IPS-18c (cell line): ENCODE measurements at regions not wholly inside any gene's neighbourhood (a gene's known extent, or its start where the extent isn't known, plus 50 kb on each side); places are given as distances from the start of the nearest gene placed in this dataset.

Source experiments
- H3K4me3 ChIP-seq: 2 replicates; pipeline ENCODE4 v1.7.0; 2013; ENCODE audit warnings: low read depth, mild to moderate bottlenecking, low read length, moderate library complexity; ENCODE audit not compliant: insufficient read depth
- H3K9me3 ChIP-seq: one replicate; pipeline ENCODE4 v1.6.1; 2013; ENCODE audit warnings: mild to moderate bottlenecking, low read length, moderate library complexity; ENCODE audit not compliant: control insufficient read depth, insufficient read depth

GRCh38 chr1:22364764-22365163, 86.9 kb upstream of the ZBTB40 start:
- no peaks in the 10 kb centered on the region for H3K9me3 ChIP-seq
- H3K4me3 ChIP-seq, result no peak overlapping the region

- H3K9me3 ChIP-seq, result no peaks in the 10 kb centered on the region
- H3K4me3 ChIP-seq, result no peak overlapping the region
Measured at GRCh38 chr1:22365331-22366295, 86.0 kb upstream of the ZBTB40 start.

GRCh38 chr1:22366346-22366745, 85.3 kb upstream of the ZBTB40 start:
- Histone ChIP-seq H3K9me3 (no peaks in the 10 kb centered on the region), H3K4me3 (no peak overlapping the region)

- H3K4me3 ChIP-seq, result no peak overlapping the region
- H3K9me3 ChIP-seq, result no peaks in the 10 kb centered on the region
Measured at GRCh38 chr1:22368125-22368524, 83.5 kb upstream of the ZBTB40 start.

- Histone ChIP-seq H3K9me3 (no peaks in the 10 kb centered on the region), H3K4me3 (no peak overlapping the region)
Measured at GRCh38 chr1:22369294-22370189, 82.1 kb upstream of the ZBTB40 start.

GRCh38 chr1:22370190-22370498, 81.5 kb upstream of the ZBTB40 start:
- Histone ChIP-seq H3K9me3 (no peaks in the 10 kb centered on the region), H3K4me3 (no peak overlapping the region)

GRCh38 chr1:22371408-22371807, 80.2 kb upstream of the ZBTB40 start:
- H3K4me3 ChIP-seq, result no peak overlapping the region
- no peaks in the 10 kb centered on the region for H3K9me3 ChIP-seq

- Histone ChIP-seq H3K9me3 (no peaks in the 10 kb centered on the region), H3K4me3 (no peak overlapping the region)
Measured at GRCh38 chr1:22373252-22373651, 78.4 kb upstream of the ZBTB40 start.

GRCh38 chr1:22374001-22374400, 77.7 kb upstream of the ZBTB40 start:
- no peak overlapping the region for H3K4me3 ChIP-seq
- no peaks in the 10 kb centered on the region for H3K9me3 ChIP-seq

- H3K4me3 ChIP-seq, result no peak overlapping the region
- H3K9me3 ChIP-seq, result no peaks in the 10 kb centered on the region
Measured at GRCh38 chr1:22375601-22376000, 76.0 kb upstream of the ZBTB40 start.

- H3K4me3 ChIP-seq, result no peak overlapping the region
- no peaks in the 10 kb centered on the region for H3K9me3 ChIP-seq
Measured at GRCh38 chr1:22376001-22376400, 75.7 kb upstream of the ZBTB40 start.

- no peak overlapping the region for H3K4me3 ChIP-seq
- no peaks in the 10 kb centered on the region for H3K9me3 ChIP-seq
Measured at GRCh38 chr1:22376546-22376945, 75.1 kb upstream of the ZBTB40 start.

GRCh38 chr1:22376976-22377375, 74.7 kb upstream of the ZBTB40 start:
- Histone ChIP-seq H3K4me3 (no peak overlapping the region), H3K9me3 (no peaks in the 10 kb centered on the region)

- Histone ChIP-seq H3K4me3 (no peak overlapping the region), H3K9me3 (no peaks in the 10 kb centered on the region)
Measured at GRCh38 chr1:22379566-22379965, 72.1 kb upstream of the ZBTB40 start.

GRCh38 chr1:22380024-22380785, 71.4 kb upstream of the ZBTB40 start:
- no peak overlapping the region for H3K4me3 ChIP-seq

GRCh38 chr1:22383526-22384294, 67.9 kb upstream of the ZBTB40 start:
- no peaks in the 10 kb centered on the region for H3K9me3 ChIP-seq
- H3K4me3 ChIP-seq, result no peak overlapping the region

More at GRCh38 chr1:22380024-22380785, 71.4 kb upstream of the ZBTB40 start:
- no peaks in the 10 kb centered on the region for H3K9me3 ChIP-seq

GRCh38 chr1:22385537-22385936, 66.1 kb upstream of the ZBTB40 start:
- Histone ChIP-seq H3K9me3 (no peaks in the 10 kb centered on the region), H3K4me3 (no peak overlapping the region)
